ENCODE measurements at regions not wholly inside any gene's neighbourhood (a gene's known extent, or its start where the extent isn't known, plus 50 kb on each side); places are given as distances from the start of the nearest gene placed in this dataset.

- Histone ChIP-seq H3K9me3 (replicated peaks in 1 of 2; ENCODE audit: control insufficient read depth in 1 of 2, insufficient read depth in 1 of 2, low read length in 2 of 2) (peaks cover 15 to 21% of the 10 kb centered on the region in 2 donors), H3K9ac (ENCODE audit: insufficient read depth, low read length, poor library complexity, severe bottlenecking) (no peak overlapping the region), H3K79me2 (ENCODE audit: insufficient read depth, low read length) (no peaks in the 10 kb centered on the region), H3K36me3 (replicated peaks in 1 of 2; ENCODE audit: control insufficient read depth in 1 of 2, insufficient read depth in 2 of 2, low read length in 2 of 2) (no peaks in the 10 kb centered on the region), H3K4me2 (replicated peaks; ENCODE audit: extremely low read depth, low read length, poor library complexity, severe bottlenecking) (no peak overlapping the region), H3K27me3 (ENCODE audit: control insufficient read depth in 2 of 2, insufficient read depth in 2 of 2, low read length in 2 of 2) (no peaks in the 10 kb centered on the region), H3K4me1 (ENCODE audit: control insufficient read depth in 1 of 2, insufficient read depth in 2 of 2, low read length in 2 of 2) (no peaks in the 10 kb centered on the region), H4K20me1 (ENCODE audit: insufficient read depth, low read length) (no peaks in the 10 kb centered on the region), H3K4me3 (replicated peaks in 1 of 3; ENCODE audit: low read depth in 2 of 3, low read length in 3 of 3) (no peak overlapping the region), H3K27ac (ENCODE audit: low read depth in 1 of 2, low read length in 2 of 2) (no peak overlapping the region), H2AFZ (ENCODE audit: insufficient read depth, low read depth, low read length, poor library complexity, severe bottlenecking) (no peak overlapping the region)
- H3K27me3 Mint-ChIP-seq (ENCODE audit: low read depth in 3 of 3): peaks cover 0 to 2% (median 0%) of the 10 kb centered on the region in 3 donors
- intact Hi-C loops (cut with micrococcal nuclease): no loop called here
- peaks cover 17 to 34% (median 23%) of the 10 kb centered on the region in 7 donors for H3K9me3 Mint-ChIP-seq
- H3K4me3 Mint-ChIP-seq: no peak overlapping the region
- peaks cover 4% of the 10 kb centered on the region for H3K4me1 Mint-ChIP-seq
- no peak for DNase-seq
- peaks cover 0 to 4% of the 10 kb centered on the region in 2 donors for H3K36me3 Mint-ChIP-seq
- 75% methylated on average over 2 of the region's 6 CpGs for WGBS (ENCODE audit: insufficient coverage)
- no peak for TF ChIP-seq CTCF (IDR thresholded peaks at IDR 0.05)
- no peak overlapping the region for H3K27ac Mint-ChIP-seq
Measured at GRCh38 chr7:17696422-17696821, 243.9 kb downstream of the SNX13 start.

DNA sequence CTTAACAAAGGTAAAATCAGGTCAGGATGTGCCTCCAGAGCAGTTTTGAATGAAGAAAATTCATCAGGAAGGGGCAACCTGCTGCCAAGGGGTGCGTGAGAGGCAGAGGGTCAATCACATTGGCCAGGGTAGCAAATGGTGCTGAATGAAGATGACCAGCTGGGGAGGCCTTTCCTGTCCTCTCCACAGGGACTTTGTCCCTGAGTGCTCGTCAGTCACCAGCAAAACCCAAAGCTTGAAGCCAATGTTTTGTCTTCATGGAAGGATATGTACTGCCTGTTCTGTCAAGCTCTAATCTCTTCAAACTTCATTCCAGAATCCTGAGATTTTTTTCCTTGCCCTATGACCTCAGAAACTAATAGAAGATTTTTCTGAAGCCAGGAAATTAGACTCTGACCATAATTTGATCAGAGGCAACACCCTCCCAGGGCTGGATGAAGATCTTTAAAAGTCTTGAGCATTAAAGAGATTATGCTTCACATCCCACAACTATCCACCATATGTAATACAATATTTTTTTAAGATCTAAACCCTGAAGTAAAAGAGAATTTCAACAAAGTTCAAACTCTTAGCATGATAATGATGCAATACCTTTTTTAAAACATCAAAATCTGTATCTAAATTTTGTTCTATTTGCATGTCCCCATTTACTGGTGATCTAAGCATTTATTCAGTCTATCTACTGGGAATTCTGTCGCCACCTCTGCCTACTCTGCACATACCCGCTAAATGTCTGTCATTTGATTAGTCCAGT lies 243.0 kb downstream of the SNX13 start:
- no peak overlapping the region for H3K27ac ChIP-seq (ENCODE audit: low read depth in 1 of 2, low read length in 2 of 2)
- no peak for DNase-seq
- H3K79me2 ChIP-seq (ENCODE audit: insufficient read depth, low read length): no peaks in the 10 kb centered on the region
- H2AFZ ChIP-seq (ENCODE audit: insufficient read depth, low read depth, low read length, poor library complexity, severe bottlenecking): no peak overlapping the region
- no peak overlapping the region for H3K27ac Mint-ChIP-seq
- H3K9me3 ChIP-seq (replicated peaks in 1 of 2; ENCODE audit: control insufficient read depth in 1 of 2, insufficient read depth in 1 of 2, low read length in 2 of 2): peaks cover 15 to 21% of the 10 kb centered on the region in 2 donors
- H3K4me3 ChIP-seq (replicated peaks in 1 of 3; ENCODE audit: low read depth in 2 of 3, low read length in 3 of 3): no peak overlapping the region
- WGBS (ENCODE audit: insufficient coverage): 100% methylated on average over 2 of the region's 4 CpGs
- intact Hi-C loops (cut with micrococcal nuclease): no loop called here
- no peaks in the 10 kb centered on the region for H4K20me1 ChIP-seq (ENCODE audit: insufficient read depth, low read length)
- no peak for TF ChIP-seq CTCF (IDR thresholded peaks at IDR 0.05)
- no peak overlapping the region for H3K4me3 Mint-ChIP-seq
- peaks cover 17 to 34% (median 23%) of the 10 kb centered on the region in 7 donors for H3K9me3 Mint-ChIP-seq
- no peak overlapping the region for H3K9ac ChIP-seq (ENCODE audit: insufficient read depth, low read length, poor library complexity, severe bottlenecking)
- peaks cover 4% of the 10 kb centered on the region for H3K4me1 Mint-ChIP-seq
- no peaks in the 10 kb centered on the region for H3K36me3 ChIP-seq (replicated peaks in 1 of 2; ENCODE audit: control insufficient read depth in 1 of 2, insufficient read depth in 2 of 2, low read length in 2 of 2)
- peaks cover 0 to 3% (median 0%) of the 10 kb centered on the region in 3 donors for H3K27me3 Mint-ChIP-seq (ENCODE audit: low read depth in 3 of 3)
- H3K27me3 ChIP-seq (ENCODE audit: control insufficient read depth in 2 of 2, insufficient read depth in 2 of 2, low read length in 2 of 2): no peaks in the 10 kb centered on the region
- H3K4me1 ChIP-seq (ENCODE audit: control insufficient read depth in 1 of 2, insufficient read depth in 2 of 2, low read length in 2 of 2): no peaks in the 10 kb centered on the region
- H3K4me2 ChIP-seq (replicated peaks; ENCODE audit: extremely low read depth, low read length, poor library complexity, severe bottlenecking): no peak overlapping the region
- H3K36me3 Mint-ChIP-seq: peaks cover 0 to 4% of the 10 kb centered on the region in 2 donors

Data from CD14-positive monocyte (primary cell).